ENCODE measurements at regions not wholly inside any gene's neighbourhood (a gene's known extent, or its start where the extent isn't known, plus 50 kb on each side); places are given as distances from the start of the nearest gene placed in this dataset.

- no peaks in the 10 kb centered on the region for H3K9me3 Mint-ChIP-seq
- H3K27me3 Mint-ChIP-seq (ENCODE audit: low read depth, poor library complexity): peaks cover 16% of the 10 kb centered on the region
- H3K36me3 Mint-ChIP-seq (ENCODE audit: low read depth): no peaks in the 10 kb centered on the region
- no peak for DNase-seq
- no peak for TF ChIP-seq CTCF (IDR thresholded peaks at IDR 0.05)
- peaks cover 36% of the 10 kb centered on the region for H3K4me1 Mint-ChIP-seq
- no peak overlapping the region for H3K27ac Mint-ChIP-seq
- no peak overlapping the region for H3K4me3 Mint-ChIP-seq
These were observed 208.6 kb downstream of the URI1 start for GRCh38 chr19:30150626-30151025.

GRCh38 chr19:30151081-30151480 is 209.0 kb downstream of the URI1 start:
- TF ChIP-seq CTCF (IDR thresholded peaks at IDR 0.05): no peak
- no peak for DNase-seq
- Mint-ChIP-seq H3K4me1 (peaks cover 40% of the 10 kb centered on the region), H3K27ac (no peak overlapping the region), H3K36me3 (ENCODE audit: low read depth) (no peaks in the 10 kb centered on the region), H3K9me3 (no peaks in the 10 kb centered on the region), H3K4me3 (no peak overlapping the region), H3K27me3 (ENCODE audit: low read depth, poor library complexity) (peaks cover 18% of the 10 kb centered on the region)

GRCh38 chr19:30152510-30153291 is 210.7 kb downstream of the URI1 start:
- Mint-ChIP-seq H3K4me3 (no peak overlapping the region), H3K4me1 (peaks cover 44% of the 10 kb centered on the region), H3K36me3 (ENCODE audit: low read depth) (no peaks in the 10 kb centered on the region), H3K27ac (no peak overlapping the region), H3K9me3 (no peaks in the 10 kb centered on the region), H3K27me3 (ENCODE audit: low read depth, poor library complexity) (peaks cover 20% of the 10 kb centered on the region)
- TF ChIP-seq CTCF (IDR thresholded peaks at IDR 0.05): no peak
- DNase-seq: no peak

- peaks cover 43% of the 10 kb centered on the region for H3K4me1 Mint-ChIP-seq
- H3K27me3 Mint-ChIP-seq (ENCODE audit: low read depth, poor library complexity): peaks cover 23% of the 10 kb centered on the region
- peak overlapping the region; percentile 9 for H3K4me3 Mint-ChIP-seq
- DNase-seq: no peak
- H3K27ac Mint-ChIP-seq: peak overlapping the region; percentile 17
- H3K9me3 Mint-ChIP-seq: no peaks in the 10 kb centered on the region
- TF ChIP-seq CTCF (IDR thresholded peaks at IDR 0.05): no peak
- H3K36me3 Mint-ChIP-seq (ENCODE audit: low read depth): no peaks in the 10 kb centered on the region
These were observed 211.5 kb downstream of the URI1 start for GRCh38 chr19:30153326-30154210.

GRCh38 chr19:30154410-30154809 is 212.4 kb downstream of the URI1 start:
- no peak overlapping the region for H3K27ac Mint-ChIP-seq
- TF ChIP-seq CTCF (IDR thresholded peaks at IDR 0.05): no peak
- H3K27me3 Mint-ChIP-seq (ENCODE audit: low read depth, poor library complexity): peaks cover 25% of the 10 kb centered on the region
- H3K9me3 Mint-ChIP-seq: no peaks in the 10 kb centered on the region
- no peak overlapping the region for H3K4me3 Mint-ChIP-seq
- no peak for DNase-seq
- no peaks in the 10 kb centered on the region for H3K36me3 Mint-ChIP-seq (ENCODE audit: low read depth)
- peaks cover 42% of the 10 kb centered on the region for H3K4me1 Mint-ChIP-seq
